Keratinocyte (primary cell): ENCODE measurements at regions not wholly inside any gene's neighbourhood (a gene's known extent, or its start where the extent isn't known, plus 50 kb on each side); places are given as distances from the start of the nearest gene placed in this dataset.

Experiments used
- DNase-seq: peaks from one replicate; pipeline ENCODE4 v3.0.0-alpha.2; 2011; ENCODE audit warnings: low read depth, missing footprints, low spot score
- FAIRE-seq: peaks from 2 replicates; lab custom pipeline; 2011; peaks lifted over from hg19 to GRCh38; lab: Jason Lieb, UNC
- H2AFZ ChIP-seq: 2 replicates; pipeline ENCODE4 v1.6.0; 2012; ENCODE audit warnings: low read length, control low read depth, inconsistent platforms; ENCODE audit not compliant: control insufficient read depth
- H3K27ac ChIP-seq: 2 replicates; pipeline ENCODE4 v1.5.1; 2011; ENCODE audit warnings: low read length; ENCODE audit not compliant: control insufficient read depth, insufficient read depth
- H3K27me3 ChIP-seq: 3 replicates; pipeline ENCODE4 v1.6.0; 2011; ENCODE audit warnings: low read length; ENCODE audit not compliant: control insufficient read depth, insufficient read depth; ENCODE audit errors: extremely low read depth
- H3K36me3 ChIP-seq, 2 experiments: 2 replicates in 1 of 2; 3 replicates in 1 of 2; pipeline ENCODE4 v1.5.1; 2011; ENCODE audit warnings: low read length in 2 of 2, mild to moderate bottlenecking in 1 of 2; ENCODE audit not compliant: control insufficient read depth in 2 of 2, insufficient read depth in 2 of 2; ENCODE audit errors: extremely low read depth in 1 of 2
- H3K4me1 ChIP-seq: 3 replicates; pipeline ENCODE4 v1.5.1; 2011; ENCODE audit warnings: low read length; ENCODE audit not compliant: control insufficient read depth, insufficient read depth; ENCODE audit errors: extremely low read depth
- H3K4me2 ChIP-seq: 3 replicates; pipeline ENCODE4 v1.6.0; 2011; ENCODE audit warnings: low read depth, low read length; ENCODE audit not compliant: control insufficient read depth, insufficient read depth; ENCODE audit errors: extremely low read depth
- H3K4me3 ChIP-seq, 3 experiments: fragments of 200-600 bp in 1 of 3; sonication (generic) in 1 of 3; 2 replicates in 2 of 3; 3 replicates in 1 of 3; pipeline ENCODE4 v1.5.1; 2011 to 2016; ENCODE audit warnings: low read length in 3 of 3, mild to moderate bottlenecking in 3 of 3, control low read depth in 2 of 3, inconsistent platforms in 1 of 3, low read depth in 1 of 3, mixed read lengths in 1 of 3, mixed run types in 1 of 3, moderate library complexity in 1 of 3; ENCODE audit not compliant: control insufficient read depth in 2 of 3, insufficient read depth in 2 of 3; ENCODE audit errors: extremely low read depth in 1 of 3
- H3K79me2 ChIP-seq: 2 replicates; pipeline ENCODE4 v1.6.0; 2012; ENCODE audit warnings: low read length; ENCODE audit not compliant: control insufficient read depth, insufficient read depth
- H3K9ac ChIP-seq: 3 replicates; pipeline ENCODE4 v1.6.0; 2011; ENCODE audit warnings: low read length; ENCODE audit not compliant: control insufficient read depth, insufficient read depth; ENCODE audit errors: extremely low read depth
- H3K9me1 ChIP-seq: 3 replicates; pipeline ENCODE4 v1.6.0; 2011; ENCODE audit warnings: low read length; ENCODE audit not compliant: control insufficient read depth, insufficient read depth; ENCODE audit errors: extremely low read depth
- H3K9me3 ChIP-seq: 2 replicates; pipeline ENCODE4 v1.5.1; 2012; ENCODE audit warnings: low read depth, low read length; ENCODE audit not compliant: control insufficient read depth
- H4K20me1 ChIP-seq: 3 replicates; pipeline ENCODE4 v1.6.0; 2011; ENCODE audit warnings: low read length; ENCODE audit not compliant: control insufficient read depth, insufficient read depth; ENCODE audit errors: extremely low read depth
- EZH2 ChIP-seq: IDR thresholded peaks from one replicate; pipeline ENCODE4 v1.6.1; 2012; ENCODE audit warnings: inconsistent platforms, mild to moderate bottlenecking, low read length, moderate library complexity
- dilution Hi-C: fragments of 300-500 bp; cut with MboI; formaldehyde crosslinking; loops from one replicate; pipeline ENCODE4 v1.7.0; 2020; ENCODE audit warnings: low sequenced_read_pairs; ENCODE audit not compliant: extremely low pct_ligation_motif_present
- TF ChIP-seq, protein P1 (sequence below), 3 experiments: IDR thresholded peaks in 1 of 3; conservative IDR thresholded peaks in 1 of 3; optimal IDR thresholded peaks in 1 of 3; 2 replicates in 2 of 3; 3 replicates in 1 of 3; pipeline versions ENCODE3 to v1.5.1; 2011; ENCODE audit warnings: low read length in 3 of 3, mild to moderate bottlenecking in 3 of 3, moderate library complexity in 2 of 3, control low read depth in 1 of 3, inconsistent platforms in 1 of 3; ENCODE audit not compliant: insufficient read depth in 2 of 3; ENCODE audit errors: extremely low read depth in 1 of 3

DNA sequence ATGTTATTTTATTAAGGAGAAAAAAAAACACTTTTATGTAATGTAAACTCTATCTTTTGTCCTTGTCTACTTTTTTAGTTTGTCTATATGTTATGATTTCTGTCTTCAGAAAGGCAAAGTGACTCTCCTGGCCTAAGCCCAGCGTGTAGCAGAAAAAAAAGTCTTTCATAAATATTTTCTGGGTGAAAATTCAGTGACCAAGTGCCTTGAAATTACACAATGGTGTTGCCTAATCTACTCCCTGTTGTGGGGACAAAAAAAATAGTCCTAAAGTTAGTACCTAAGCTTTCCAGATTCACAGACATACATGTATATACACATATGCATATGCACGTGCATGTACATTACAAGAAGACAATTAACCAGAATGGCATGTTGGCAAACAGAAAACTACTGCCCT, 1257.8 kb upstream of the SORCS1 start:
- H3K4me1 ChIP-seq, result no peaks in the 10 kb centered on the region
- H4K20me1 ChIP-seq, result no peaks in the 10 kb centered on the region
- H3K36me3 ChIP-seq, result no peaks in the 10 kb centered on the region
- H3K79me2 ChIP-seq, result no peaks in the 10 kb centered on the region
- no peak overlapping the region for H3K4me2 ChIP-seq
- no peak overlapping the region for H3K4me3 ChIP-seq
- H3K27me3 ChIP-seq, result no peaks in the 10 kb centered on the region
- H3K9me3 ChIP-seq, result no peaks in the 10 kb centered on the region
- no peak overlapping the region for H2AFZ ChIP-seq
- dilution Hi-C loops, result no loop called here
- no peaks in the 10 kb centered on the region for H3K9me1 ChIP-seq
- no peak overlapping the region for H3K9ac ChIP-seq
- no peak for TF ChIP-seq EZH2
- TF ChIP-seq, protein P1, sequence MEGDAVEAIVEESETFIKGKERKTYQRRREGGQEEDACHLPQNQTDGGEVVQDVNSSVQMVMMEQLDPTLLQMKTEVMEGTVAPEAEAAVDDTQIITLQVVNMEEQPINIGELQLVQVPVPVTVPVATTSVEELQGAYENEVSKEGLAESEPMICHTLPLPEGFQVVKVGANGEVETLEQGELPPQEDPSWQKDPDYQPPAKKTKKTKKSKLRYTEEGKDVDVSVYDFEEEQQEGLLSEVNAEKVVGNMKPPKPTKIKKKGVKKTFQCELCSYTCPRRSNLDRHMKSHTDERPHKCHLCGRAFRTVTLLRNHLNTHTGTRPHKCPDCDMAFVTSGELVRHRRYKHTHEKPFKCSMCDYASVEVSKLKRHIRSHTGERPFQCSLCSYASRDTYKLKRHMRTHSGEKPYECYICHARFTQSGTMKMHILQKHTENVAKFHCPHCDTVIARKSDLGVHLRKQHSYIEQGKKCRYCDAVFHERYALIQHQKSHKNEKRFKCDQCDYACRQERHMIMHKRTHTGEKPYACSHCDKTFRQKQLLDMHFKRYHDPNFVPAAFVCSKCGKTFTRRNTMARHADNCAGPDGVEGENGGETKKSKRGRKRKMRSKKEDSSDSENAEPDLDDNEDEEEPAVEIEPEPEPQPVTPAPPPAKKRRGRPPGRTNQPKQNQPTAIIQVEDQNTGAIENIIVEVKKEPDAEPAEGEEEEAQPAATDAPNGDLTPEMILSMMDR (optimal IDR thresholded peaks at IDR 0.05 in 1 of 3, IDR thresholded peaks at IDR 0.05 in 1 of 3, conservative IDR thresholded peaks at IDR 0.05 in 1 of 3; ENCODE audit: extremely low read depth in 1 of 3, insufficient read depth in 2 of 3, low read length in 3 of 3), result no peak
- FAIRE-seq (no peak), DNase-seq (no peak)
- no peak overlapping the region for H3K27ac ChIP-seq

DNA sequence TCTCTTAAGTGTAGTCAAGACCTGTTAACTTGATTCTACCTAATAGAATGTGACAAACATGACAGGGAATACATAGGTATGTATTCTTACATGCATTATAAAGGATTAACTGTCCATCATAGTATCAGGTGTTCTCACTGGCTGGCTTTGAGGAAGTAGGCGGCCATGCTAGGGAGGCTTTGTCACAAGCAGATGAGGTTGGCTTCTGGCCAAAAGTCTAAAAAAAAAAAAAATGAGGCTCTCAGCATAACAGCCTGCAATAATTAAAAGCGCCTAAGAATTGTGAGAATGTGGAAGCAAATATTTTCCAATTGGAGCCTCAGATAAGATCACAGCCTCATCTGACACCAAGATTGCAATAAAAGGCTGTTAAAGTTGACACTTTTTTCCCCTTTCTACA, 1256.8 kb upstream of the SORCS1 start:
- Histone ChIP-seq H3K79me2 (no peaks in the 10 kb centered on the region), H3K4me1 (no peaks in the 10 kb centered on the region), H3K27ac (no peak overlapping the region), H3K9me3 (no peaks in the 10 kb centered on the region), H3K36me3 (no peaks in the 10 kb centered on the region), H3K9me1 (no peaks in the 10 kb centered on the region), H3K9ac (no peak overlapping the region), H4K20me1 (no peaks in the 10 kb centered on the region), H3K4me2 (no peak overlapping the region), H3K4me3 (no peak overlapping the region), H2AFZ (no peak overlapping the region), H3K27me3 (no peaks in the 10 kb centered on the region)
- dilution Hi-C loops, result no loop called here
- DNase-seq, result no peak
- FAIRE-seq, result no peak
- TF ChIP-seq, protein P1 (optimal IDR thresholded peaks at IDR 0.05 in 1 of 3, IDR thresholded peaks at IDR 0.05 in 1 of 3, conservative IDR thresholded peaks at IDR 0.05 in 1 of 3; ENCODE audit: extremely low read depth in 1 of 3, insufficient read depth in 2 of 3, low read length in 3 of 3), result no peak
- no peak for TF ChIP-seq EZH2
